GM23338 (cell line): ENCODE measurements at regions not wholly inside any gene's neighbourhood (a gene's known extent, or its start where the extent isn't known, plus 50 kb on each side); places are given as distances from the start of the nearest gene placed in this dataset.

ENCODE experiments used
- CREB1 ChIP-seq: fragments of 250-450 bp; sonication (Bioruptor Pico); IDR thresholded peaks from 2 replicates; pipeline ENCODE4 v1.5.0; 2020; ENCODE audit warnings: low read depth, mild to moderate bottlenecking, moderate library complexity
- CTCF ChIP-seq, 2 experiments: fragments of 200-600 bp in 1 of 2; sonication (generic) in 1 of 2; conservative IDR thresholded peaks; 2 replicates each; pipeline versions ENCODE4 v1.5.1 to v1.6.1; 2016 to 2017; ENCODE audit warnings: antibody characterized with exemption in 2 of 2, low read depth in 2 of 2, mild to moderate bottlenecking in 2 of 2, moderate library complexity in 1 of 2
- REST ChIP-seq: IDR thresholded peaks from one replicate; pipeline ENCODE4 v1.6.1; 2018; ENCODE audit warnings: antibody characterized with exemption; ENCODE audit not compliant: unreplicated experiment

GRCh38 chr5:120938604-120939003, 474.5 kb downstream of the PRR16 start:
- TF ChIP-seq CTCF (conservative IDR thresholded peaks at IDR 0.05; ENCODE audit: low read depth in 2 of 2) (no peak), CREB1 (no peak), REST (no peak)
